AG09309 (cell line): ENCODE measurements at regions not wholly inside any gene's neighbourhood (a gene's known extent, or its start where the extent isn't known, plus 50 kb on each side); places are given as distances from the start of the nearest gene placed in this dataset.
"Not testable (repeated sequence)": the region's sequence is repeated elsewhere in the genome, so short reads cannot be mapped to it uniquely, and the experiment has no call there.

Source experiments
- DNase-seq: peaks from one replicate; pipeline ENCODE4 v3.0.0-alpha.2; 2010; ENCODE audit warnings: low read depth
- H3K4me3 ChIP-seq: 2 replicates; pipeline ENCODE4 v1.5.1; 2011; ENCODE audit warnings: mild to moderate bottlenecking, low read depth, low read length, moderate library complexity; ENCODE audit not compliant: control insufficient read depth
- TF ChIP-seq, protein P1 (sequence below): IDR thresholded peaks from 2 replicates; pipeline ENCODE4 v1.5.1; 2011; ENCODE audit warnings: mild to moderate bottlenecking, low read depth, low read length, inconsistent platforms; ENCODE audit not compliant: insufficient read depth, control insufficient read depth; ENCODE audit errors: missing control alignments

DNA sequence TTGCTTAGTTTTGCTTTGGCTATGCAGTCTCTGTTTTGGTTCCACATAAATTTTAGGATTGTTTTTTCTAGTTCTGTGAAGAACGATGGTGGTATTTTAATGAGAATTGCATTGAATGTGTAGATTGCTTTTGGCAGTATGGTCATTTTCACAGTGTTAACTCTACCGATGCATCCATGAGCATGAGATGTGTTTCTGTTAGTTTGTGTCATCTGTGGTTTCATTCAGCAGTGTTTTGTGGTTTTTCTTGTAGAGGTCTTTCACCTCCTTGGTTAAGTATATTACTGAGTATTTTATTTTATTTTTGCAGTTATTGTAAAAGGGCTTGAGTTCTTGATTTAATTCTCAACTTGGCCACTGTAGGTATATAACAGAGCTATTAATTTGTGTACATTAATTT, 78.2 kb upstream of the ZNF92 start:
- no peak for DNase-seq
- H3K4me3 ChIP-seq = no peak overlapping the region
- TF ChIP-seq, protein P1, sequence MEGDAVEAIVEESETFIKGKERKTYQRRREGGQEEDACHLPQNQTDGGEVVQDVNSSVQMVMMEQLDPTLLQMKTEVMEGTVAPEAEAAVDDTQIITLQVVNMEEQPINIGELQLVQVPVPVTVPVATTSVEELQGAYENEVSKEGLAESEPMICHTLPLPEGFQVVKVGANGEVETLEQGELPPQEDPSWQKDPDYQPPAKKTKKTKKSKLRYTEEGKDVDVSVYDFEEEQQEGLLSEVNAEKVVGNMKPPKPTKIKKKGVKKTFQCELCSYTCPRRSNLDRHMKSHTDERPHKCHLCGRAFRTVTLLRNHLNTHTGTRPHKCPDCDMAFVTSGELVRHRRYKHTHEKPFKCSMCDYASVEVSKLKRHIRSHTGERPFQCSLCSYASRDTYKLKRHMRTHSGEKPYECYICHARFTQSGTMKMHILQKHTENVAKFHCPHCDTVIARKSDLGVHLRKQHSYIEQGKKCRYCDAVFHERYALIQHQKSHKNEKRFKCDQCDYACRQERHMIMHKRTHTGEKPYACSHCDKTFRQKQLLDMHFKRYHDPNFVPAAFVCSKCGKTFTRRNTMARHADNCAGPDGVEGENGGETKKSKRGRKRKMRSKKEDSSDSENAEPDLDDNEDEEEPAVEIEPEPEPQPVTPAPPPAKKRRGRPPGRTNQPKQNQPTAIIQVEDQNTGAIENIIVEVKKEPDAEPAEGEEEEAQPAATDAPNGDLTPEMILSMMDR = no peak

DNA sequence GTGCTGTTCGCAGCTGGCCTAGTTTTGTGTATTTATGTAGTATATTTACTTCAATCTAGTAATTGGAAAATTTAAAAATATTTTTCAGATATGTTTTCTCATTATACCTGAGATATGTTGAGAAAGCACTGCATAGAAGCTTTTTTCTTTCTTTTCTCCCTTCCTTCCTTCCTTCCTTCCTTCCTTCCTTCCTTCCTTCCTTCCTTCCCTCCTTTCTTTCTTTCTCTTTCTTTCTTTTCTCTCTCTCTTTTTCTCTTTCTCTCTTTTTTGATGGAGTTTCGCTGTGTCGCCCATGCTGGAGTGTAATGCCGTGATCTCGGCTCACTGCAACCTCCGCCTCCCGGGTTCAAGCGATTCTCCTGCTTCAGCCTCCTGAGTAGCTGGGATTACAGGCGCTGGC, 83.3 kb upstream of the ZNF92 start:
- DNase-seq, H3K4me3 ChIP-seq: not testable (repeated sequence)

DNA sequence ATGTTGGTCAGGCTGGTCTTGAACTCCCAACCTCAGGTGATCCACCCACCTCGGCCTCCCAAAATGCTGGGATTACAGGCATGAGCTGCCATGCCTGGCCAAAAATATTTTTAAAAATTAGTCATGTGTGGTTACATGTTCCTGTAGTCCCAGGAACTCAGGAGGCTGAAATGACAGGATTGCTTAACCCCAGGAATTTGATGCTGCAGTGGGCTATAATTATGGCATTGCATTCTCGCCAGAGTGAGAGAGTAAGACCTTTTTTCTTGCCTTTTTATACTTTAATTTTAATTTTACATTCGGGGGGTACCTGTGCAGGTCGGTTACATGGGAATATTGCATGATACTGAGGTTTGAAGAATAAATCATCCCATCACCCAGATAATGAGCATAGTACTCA, 86.6 kb upstream of the ZNF92 start:
- no peak for DNase-seq

DNA sequence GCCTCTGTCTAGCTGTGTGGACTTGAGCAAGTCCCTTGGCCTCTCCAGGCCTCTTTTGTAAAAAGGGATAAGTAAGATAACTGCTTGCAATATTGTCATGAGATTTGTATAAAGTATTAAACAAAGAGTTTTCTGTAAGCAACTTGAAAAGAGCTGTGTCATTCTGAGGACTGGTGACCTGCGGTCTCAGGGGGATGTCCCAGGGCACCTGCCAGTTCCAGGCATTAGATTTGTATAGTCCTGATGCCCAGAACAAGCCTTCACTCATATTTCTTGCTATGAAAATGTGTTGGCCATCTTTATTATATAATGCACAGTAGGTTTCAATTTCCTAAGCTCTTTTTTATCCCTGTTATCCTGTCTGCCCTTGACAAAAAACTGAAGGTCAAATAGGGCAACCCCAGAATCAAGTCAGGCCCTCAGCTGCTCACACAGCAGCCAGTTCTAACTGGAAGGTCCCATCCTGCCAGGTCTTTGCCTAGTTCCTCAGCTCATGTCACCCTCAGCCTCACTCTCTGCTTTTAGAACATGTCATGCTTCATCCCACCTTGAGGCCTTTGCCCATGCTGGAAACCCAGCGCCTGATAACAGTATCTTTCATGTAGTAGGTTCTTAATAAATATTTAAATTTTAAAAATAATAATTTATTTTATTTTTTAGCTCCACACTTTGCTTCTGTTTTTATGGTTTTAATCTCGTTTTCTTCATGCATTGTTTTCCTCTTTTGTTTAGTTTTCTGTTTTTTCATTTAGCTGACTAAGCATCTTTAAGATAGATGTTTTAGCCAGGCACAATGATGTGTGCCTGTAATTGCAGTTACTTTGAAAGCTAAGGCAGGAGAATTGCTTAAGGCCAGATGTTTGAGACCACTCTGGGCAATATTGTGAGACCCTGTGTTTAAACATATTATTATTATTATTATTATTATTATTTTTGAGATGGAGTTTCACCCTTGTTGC, 87.5 kb upstream of the ZNF92 start:
- no peak for DNase-seq
- TF ChIP-seq, protein P1 = no peak
- H3K4me3 ChIP-seq = no peak overlapping the region

More for the DNA sequence above, 86.6 kb upstream of the ZNF92 start:
- TF ChIP-seq, protein P1 = no peak
- no peak overlapping the region for H3K4me3 ChIP-seq

DNA sequence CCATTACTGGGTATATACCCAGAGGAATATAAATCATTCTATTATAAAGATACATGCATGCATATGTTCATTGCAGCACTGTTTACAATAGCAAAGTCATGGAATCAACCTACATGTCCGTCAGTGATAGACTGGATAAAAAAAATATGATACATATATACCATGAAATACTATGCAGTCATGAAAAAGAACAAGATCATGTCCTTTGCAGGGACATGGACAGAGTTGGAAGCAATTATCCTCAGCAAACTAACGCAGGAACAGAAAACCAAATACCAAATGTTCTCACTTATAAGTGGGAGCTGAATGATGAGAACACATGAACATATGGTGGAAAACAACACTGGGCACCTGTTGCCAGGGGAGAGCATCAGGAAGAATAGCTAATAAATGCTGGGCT, 88.4 kb upstream of the ZNF92 start:
- H3K4me3 ChIP-seq, DNase-seq: not testable (repeated sequence)

DNA sequence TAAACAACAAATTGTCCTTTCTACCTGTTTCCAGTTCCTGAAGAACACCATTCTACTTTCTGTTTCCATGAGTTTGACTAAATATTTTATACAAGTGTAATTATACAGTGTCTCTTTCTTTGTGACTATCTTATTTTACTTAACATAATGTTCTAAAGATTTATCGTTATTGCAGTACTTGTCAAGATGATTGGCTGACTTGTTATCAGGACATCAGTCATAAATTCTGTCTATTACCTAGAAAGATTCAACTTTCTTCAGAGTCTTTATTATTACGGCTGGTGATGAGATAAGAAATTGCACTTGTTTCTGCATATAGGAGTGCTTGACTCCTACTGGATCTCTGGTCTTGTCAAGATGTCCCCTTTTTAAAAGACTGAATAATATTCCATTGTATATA, 93.9 kb upstream of the ZNF92 start:
- TF ChIP-seq, protein P1 = no peak
- no peak for DNase-seq
- no peak overlapping the region for H3K4me3 ChIP-seq

DNA sequence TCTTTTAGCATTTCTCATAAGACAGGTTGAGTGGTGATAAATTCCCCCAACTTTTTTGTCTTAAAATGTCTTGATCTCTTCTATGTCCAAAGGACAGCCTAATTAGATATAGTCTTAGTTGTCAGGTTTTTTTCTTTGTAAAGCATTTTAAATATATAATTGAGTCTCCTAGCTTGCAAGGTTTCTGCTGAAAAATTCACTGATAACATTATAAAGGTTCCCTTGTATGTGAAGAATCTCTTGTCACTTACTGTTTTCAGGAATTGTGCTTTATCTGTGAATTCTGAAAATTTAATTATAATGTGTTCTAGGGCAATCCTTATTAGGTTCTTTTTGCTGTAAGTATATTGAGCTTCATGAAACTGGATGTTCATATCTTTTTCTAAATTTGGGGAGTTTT, 96.8 kb upstream of the ZNF92 start:
- H3K4me3 ChIP-seq = no peak overlapping the region
- DNase-seq = no peak
- TF ChIP-seq, protein P1 = no peak

DNA sequence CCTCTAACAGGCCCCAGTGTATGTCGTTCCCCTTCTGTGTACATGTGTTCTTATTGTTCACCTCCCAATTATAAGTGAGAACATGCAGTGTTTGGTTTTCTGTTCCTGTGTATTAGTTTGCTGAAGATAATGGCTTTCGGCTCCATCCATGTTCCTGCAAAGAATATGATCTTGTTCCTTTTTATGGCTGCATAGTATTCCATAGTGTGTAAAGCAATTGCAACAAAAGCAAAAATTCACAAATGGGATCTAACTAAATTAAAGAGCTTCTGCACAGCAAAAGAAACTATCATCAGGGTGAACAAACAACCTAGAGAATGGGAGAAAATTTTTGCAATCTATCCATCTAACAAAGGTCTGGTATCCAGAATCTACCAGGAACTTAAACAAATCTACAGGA, 102.2 kb upstream of the ZNF92 start:
- not testable (repeated sequence) for H3K4me3 ChIP-seq, DNase-seq
